Endothelial cell of umbilical vein (primary cell): ENCODE measurements at regions not wholly inside any gene's neighbourhood (a gene's known extent, or its start where the extent isn't known, plus 50 kb on each side); places are given as distances from the start of the nearest gene placed in this dataset.
A peak's percentile ranks its signal among the peaks of the same experiment; 100 is the strongest.

ENCODE experiments used
- EZH2 ChIP-seq: IDR thresholded peaks from 2 replicates; pipeline ENCODE4 v1.6.1; 2012; ENCODE audit warnings: borderline replicate concordance, low read depth, mild to moderate bottlenecking, moderate library complexity, low read length, inconsistent platforms; ENCODE audit not compliant: severe bottlenecking
- GATA2 ChIP-seq: IDR thresholded peaks from 2 replicates; pipeline ENCODE4 v1.7.0; 2011; ENCODE audit warnings: low read depth, mild to moderate bottlenecking, moderate library complexity, mixed read lengths, low read length; ENCODE audit not compliant: insufficient read length, insufficient read depth
- MYC ChIP-seq: IDR thresholded peaks from one replicate; pipeline ENCODE4 v1.6.1; 2011; ENCODE audit warnings: mild to moderate bottlenecking, low read depth, low read length
- POLR2A ChIP-seq: IDR thresholded peaks from 2 replicates; pipeline ENCODE4 v1.6.1; 2012; ENCODE audit warnings: low read depth, mild to moderate bottlenecking, control low read depth, low read length
- POLR2AphosphoS5 ChIP-seq: IDR thresholded peaks from 2 replicates; pipeline ENCODE4 v1.6.1; 2012; ENCODE audit warnings: low read depth, mild to moderate bottlenecking, control low read depth, low read length, moderate library complexity; ENCODE audit not compliant: insufficient read depth
- TF ChIP-seq, protein P1 (sequence below), 2 donors: IDR thresholded peaks; 1 replicate in 1 of 2; 2 replicates in 1 of 2; pipeline ENCODE4 v1.5.1; 2011; ENCODE audit warnings: low read length in 2 of 2, mild to moderate bottlenecking in 2 of 2, moderate library complexity in 2 of 2, control low read depth in 1 of 2, inconsistent platforms in 1 of 2, low read depth in 1 of 2; ENCODE audit not compliant: insufficient read depth in 1 of 2; ENCODE audit errors: extremely low read depth in 1 of 2
- TF ChIP-seq, protein P2 (sequence below): IDR thresholded peaks from 2 replicates; pipeline ENCODE4 v1.6.1; 2011; ENCODE audit not compliant: insufficient read depth, insufficient read length

- TF ChIP-seq, protein P1, sequence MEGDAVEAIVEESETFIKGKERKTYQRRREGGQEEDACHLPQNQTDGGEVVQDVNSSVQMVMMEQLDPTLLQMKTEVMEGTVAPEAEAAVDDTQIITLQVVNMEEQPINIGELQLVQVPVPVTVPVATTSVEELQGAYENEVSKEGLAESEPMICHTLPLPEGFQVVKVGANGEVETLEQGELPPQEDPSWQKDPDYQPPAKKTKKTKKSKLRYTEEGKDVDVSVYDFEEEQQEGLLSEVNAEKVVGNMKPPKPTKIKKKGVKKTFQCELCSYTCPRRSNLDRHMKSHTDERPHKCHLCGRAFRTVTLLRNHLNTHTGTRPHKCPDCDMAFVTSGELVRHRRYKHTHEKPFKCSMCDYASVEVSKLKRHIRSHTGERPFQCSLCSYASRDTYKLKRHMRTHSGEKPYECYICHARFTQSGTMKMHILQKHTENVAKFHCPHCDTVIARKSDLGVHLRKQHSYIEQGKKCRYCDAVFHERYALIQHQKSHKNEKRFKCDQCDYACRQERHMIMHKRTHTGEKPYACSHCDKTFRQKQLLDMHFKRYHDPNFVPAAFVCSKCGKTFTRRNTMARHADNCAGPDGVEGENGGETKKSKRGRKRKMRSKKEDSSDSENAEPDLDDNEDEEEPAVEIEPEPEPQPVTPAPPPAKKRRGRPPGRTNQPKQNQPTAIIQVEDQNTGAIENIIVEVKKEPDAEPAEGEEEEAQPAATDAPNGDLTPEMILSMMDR (IDR thresholded peaks at IDR 0.05; ENCODE audit: extremely low read depth in 1 of 2, insufficient read depth in 1 of 2, low read depth in 1 of 2, low read length in 2 of 2): peak; percentile 60 to 65
- TF ChIP-seq POLR2A (no peak), POLR2AphosphoS5 (no peak), GATA2 (no peak), EZH2 (no peak), MYC (no peak)
- TF ChIP-seq, protein P2, sequence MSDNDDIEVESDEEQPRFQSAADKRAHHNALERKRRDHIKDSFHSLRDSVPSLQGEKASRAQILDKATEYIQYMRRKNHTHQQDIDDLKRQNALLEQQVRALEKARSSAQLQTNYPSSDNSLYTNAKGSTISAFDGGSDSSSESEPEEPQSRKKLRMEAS: no peak
Observed at GRCh38 chr2:133886735-133887675, 318.7 kb upstream of the NCKAP5 start.
